IMR-90 (cell line): ENCODE measurements at regions not wholly inside any gene's neighbourhood (a gene's known extent, or its start where the extent isn't known, plus 50 kb on each side); places are given as distances from the start of the nearest gene placed in this dataset.

Experiments used
- ATAC-seq: fragments of 200-7000 bp; cut with Tn5 transposase; 2 replicates; pipeline ENCODE4 v1.9.1; 2020; ENCODE audit warnings: low read depth, mild to moderate bottlenecking, moderate library complexity
- BruUV-seq: library from RNA; stranded (reverse); fragments of 400-500 nt; replicated peaks from 2 replicates; lab custom pipeline; 2021; lab: Mats Ljungman, UMichigan
- CTCF ChIA-PET: fragments of 300-600 bp; formaldehyde crosslinking; extraction: SDS; loops from one replicate; lab custom pipeline; 2021; ENCODE audit warnings: antibody characterized with exemption; lab: Yijun Ruan, JAX
- POLR2A ChIA-PET: fragments of 300-600 bp; sonication (Branson Sonifier 250); formaldehyde crosslinking; loops from one replicate; lab custom pipeline; 2022; ENCODE audit warnings: antibody characterized with exemption; ENCODE audit not compliant: unreplicated experiment; lab: Charles Lee
- DNase-seq: peaks from one replicate; pipeline ENCODE4 v3.0.0; 2013
- H2AFZ ChIP-seq: replicated peaks from 2 replicates; pipeline ENCODE3; 2013; ENCODE audit warnings: low read length, mild to moderate bottlenecking; ENCODE audit not compliant: poor library complexity
- H2AK5ac ChIP-seq: 2 replicates; pipeline ENCODE4 v1.6.1; 2013; ENCODE audit warnings: low read depth, low read length, inconsistent platforms
- H2AK9ac ChIP-seq: replicated peaks from 2 replicates; pipeline ENCODE3; 2013; ENCODE audit warnings: mild to moderate bottlenecking, low read depth, low read length, moderate library complexity; ENCODE audit not compliant: poor library complexity
- H2BK120ac ChIP-seq: 2 replicates; pipeline ENCODE4 v1.6.1; 2013; ENCODE audit warnings: low read depth, low read length, inconsistent platforms
- H2BK15ac ChIP-seq: 3 replicates; pipeline ENCODE4 v1.6.1; 2013; ENCODE audit warnings: low read depth, low read length, inconsistent platforms
- H2BK20ac ChIP-seq: 2 replicates; pipeline ENCODE4 v1.6.1; 2013; ENCODE audit warnings: low read depth, mild to moderate bottlenecking, inconsistent platforms, low read length, moderate library complexity
- H2BK5ac ChIP-seq: 2 replicates; pipeline ENCODE4 v1.6.1; 2013; ENCODE audit warnings: mild to moderate bottlenecking, low read depth, low read length, inconsistent platforms; ENCODE audit not compliant: poor library complexity, severe bottlenecking
- H3K14ac ChIP-seq: replicated peaks from 2 replicates; pipeline ENCODE4 v1.6.1; 2013; ENCODE audit warnings: low read depth, low read length, inconsistent platforms
- H3K18ac ChIP-seq: 2 replicates; pipeline ENCODE4 v1.6.1; 2013; ENCODE audit warnings: low read depth, low read length, control low read depth
- H3K23ac ChIP-seq: 2 replicates; pipeline ENCODE4 v1.6.1; 2013; ENCODE audit warnings: low read depth, low read length, inconsistent platforms
- H3K27ac ChIP-seq: 2 replicates; pipeline ENCODE4 v1.5.1; 2013; ENCODE audit warnings: mild to moderate bottlenecking, control low read depth, low read length; ENCODE audit not compliant: insufficient read depth
- H3K27me3 ChIP-seq: 2 replicates; pipeline ENCODE4 v1.6.1; 2013; ENCODE audit warnings: low read length; ENCODE audit not compliant: control insufficient read depth, insufficient read depth
- H3K36me3 ChIP-seq: 2 replicates; pipeline ENCODE4 v1.6.1; 2013; ENCODE audit warnings: low read length, mixed read lengths; ENCODE audit not compliant: control insufficient read depth, insufficient read depth
- H3K4ac ChIP-seq: 2 replicates; pipeline ENCODE4 v1.6.1; 2013; ENCODE audit warnings: low read depth, low read length, inconsistent platforms
- H3K4me1 ChIP-seq: 2 replicates; pipeline ENCODE4 v1.6.1; 2013; ENCODE audit warnings: low read length, mixed read lengths; ENCODE audit not compliant: control insufficient read depth, insufficient read depth
- H3K4me2 ChIP-seq: 2 replicates; pipeline ENCODE4 v1.6.1; 2013; ENCODE audit warnings: low read depth, mild to moderate bottlenecking, control low read depth, low read length, moderate library complexity
- H3K4me3 ChIP-seq: 2 replicates; pipeline ENCODE4 v1.5.1; 2013; ENCODE audit warnings: low read depth, mild to moderate bottlenecking, control low read depth, low read length, moderate library complexity; ENCODE audit not compliant: insufficient read depth
- H3K56ac ChIP-seq: 2 replicates; pipeline ENCODE4 v1.6.1; 2013; ENCODE audit warnings: low read length, inconsistent platforms; ENCODE audit not compliant: insufficient read depth; ENCODE audit errors: extremely low read depth
- H3K79me1 ChIP-seq, 2 experiments: 2 replicates each; pipeline ENCODE4 v1.6.1; 2013; ENCODE audit warnings: low read length in 2 of 2, inconsistent platforms in 1 of 2, low read depth in 1 of 2
- H3K9ac ChIP-seq: 2 replicates; pipeline ENCODE4 v1.6.1; 2013; ENCODE audit warnings: low read depth, low read length, control low read depth
- H3K9me1 ChIP-seq: 2 replicates; pipeline ENCODE4 v1.6.1; 2013; ENCODE audit warnings: low read length, inconsistent platforms; ENCODE audit not compliant: insufficient read depth
- H3K9me3 ChIP-seq: 2 replicates; pipeline ENCODE4 v1.6.1; 2013; ENCODE audit warnings: low read length; ENCODE audit not compliant: control insufficient read depth, insufficient read depth
- H4K20me1 ChIP-seq: 2 replicates; pipeline ENCODE4 v1.6.1; 2013; ENCODE audit warnings: low read length, inconsistent platforms; ENCODE audit not compliant: insufficient read depth
- H4K5ac ChIP-seq: 2 replicates; pipeline ENCODE4 v1.6.1; 2013; ENCODE audit warnings: mild to moderate bottlenecking, low read depth, low read length, control low read depth
- H4K8ac ChIP-seq, 2 experiments: 2 replicates each; pipeline ENCODE4 v1.6.1; 2013; ENCODE audit warnings: low read depth in 2 of 2, low read length in 2 of 2, control low read depth in 1 of 2, inconsistent platforms in 1 of 2
- H4K91ac ChIP-seq: 2 replicates; pipeline ENCODE4 v1.6.1; 2013; ENCODE audit warnings: low read depth, low read length, inconsistent platforms; ENCODE audit not compliant: insufficient read depth
- CEBPB ChIP-seq: IDR thresholded peaks from 2 replicates; pipeline ENCODE4 v1.6.1; 2012; ENCODE audit warnings: low read depth, low read length, improper control_type of control experiment
- ELK1 ChIP-seq: fragments of 150-350 bp; IDR thresholded peaks from 2 replicates; pipeline ENCODE4 v1.6.1; 2016; ENCODE audit warnings: low read depth, mild to moderate bottlenecking, low read length, moderate library complexity, borderline replicate concordance
- FOS ChIP-seq: fragments of 150-350 bp; IDR thresholded peaks from 2 replicates; pipeline ENCODE4 v1.6.1; 2016; ENCODE audit warnings: low read depth, low read length
- MAZ ChIP-seq: IDR thresholded peaks from 2 replicates; pipeline ENCODE4 v1.6.1; 2012; ENCODE audit warnings: low read depth, mild to moderate bottlenecking, low read length, improper control_type of control experiment, moderate library complexity, borderline replicate concordance
- POLR2A ChIP-seq: IDR thresholded peaks from 2 replicates; pipeline ENCODE4 v1.6.1; 2012; ENCODE audit warnings: mild to moderate bottlenecking, low read depth, low read length
- RCOR1 ChIP-seq: IDR thresholded peaks from 2 replicates; pipeline ENCODE4 v1.6.1; 2012; ENCODE audit warnings: mild to moderate bottlenecking, low read length, improper control_type of control experiment; ENCODE audit not compliant: insufficient replicate concordance
- RFX5 ChIP-seq: IDR thresholded peaks from 2 replicates; pipeline ENCODE4 v1.8.0; 2012; ENCODE audit warnings: low read depth, mild to moderate bottlenecking, low read length, moderate library complexity
- SMC3 ChIP-seq: fragments of 150-350 bp; IDR thresholded peaks from 2 replicates; pipeline ENCODE4 v1.6.1; 2016; ENCODE audit warnings: low read depth, mild to moderate bottlenecking, antibody characterized with exemption, low read length, moderate library complexity
- WGBS, 2 experiments: methylation state at CpG; one replicate each; pipeline versions ENCODE4 v1.1.5 to v1.1.7; 2013; ENCODE audit warnings: missing lambda C conversion rate in 2 of 2; ENCODE audit not compliant: insufficient read length in 1 of 2; ENCODE audit errors: extremely low coverage in 2 of 2; 5-methylcytosine and 5-hydroxymethylcytosine counted together
- dilution Hi-C: fragments of 300-500 bp; cut with HindIII; formaldehyde crosslinking; loops from one replicate; pipeline ENCODE4 v1.14.3; 2018; ENCODE audit warnings: low sequenced_read_pairs; ENCODE audit not compliant: unreplicated experiment
- in situ Hi-C: fragments of 300-500 bp; cut with MboI; formaldehyde crosslinking; loops from 3 replicates; pipeline ENCODE4 v1.14.3; 2019; ENCODE audit warnings: low sequenced_read_pairs, inconsistent platforms, mixed read lengths
- intact Hi-C: fragments of 100-400 bp; cut with micrococcal nuclease; formaldehyde crosslinking; loops from 2 replicates; pipeline ENCODE4 v1.10.0; 2022
- TF ChIP-seq, protein P1 (sequence below): fragments of 150-350 bp; IDR thresholded peaks from 2 replicates; pipeline ENCODE4 v1.6.1; 2017; ENCODE audit warnings: mild to moderate bottlenecking, antibody characterized with exemption, low read length, low read depth
- TF ChIP-seq, protein P2 (sequence below): conservative IDR thresholded peaks from 2 replicates; pipeline ENCODE4 v1.5.1; 2012; ENCODE audit warnings: mild to moderate bottlenecking, low read depth, low read length, improper control_type of control experiment

DNA sequence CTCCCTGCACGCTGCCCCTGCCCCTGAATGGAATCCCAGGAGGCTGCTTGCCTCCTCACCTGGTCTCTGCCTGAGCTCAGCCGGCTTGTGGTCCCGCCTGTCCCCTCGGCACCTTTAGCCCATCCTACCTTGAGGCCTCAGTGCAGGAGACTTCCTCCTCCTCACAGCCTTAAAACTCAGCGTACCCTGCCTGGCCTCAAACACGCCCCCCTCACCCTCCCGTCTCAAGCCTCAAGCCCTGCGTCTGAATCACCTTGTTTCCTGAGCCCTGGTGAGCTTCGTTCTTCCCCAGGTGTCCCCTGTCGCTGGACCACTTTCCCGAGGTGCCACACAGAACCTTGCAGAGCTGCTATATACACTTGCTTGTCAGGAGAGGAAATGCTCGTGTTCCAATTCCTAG lies 110.2 kb upstream of the SPIN1 start:
- H3K4me3 ChIP-seq: no peak overlapping the region
- no peak for DNase-seq
- H3K23ac ChIP-seq: no peak overlapping the region
- H3K27me3 ChIP-seq: no peaks in the 10 kb centered on the region
- no peaks in the 10 kb centered on the region for H3K36me3 ChIP-seq
- H2BK120ac ChIP-seq: no peak overlapping the region
- H3K79me1 ChIP-seq: no peaks in the 10 kb centered on the region
- H2AK5ac ChIP-seq: peak overlapping the region; percentile 50; the same call in 1 of the 2 replicates
- no peak overlapping the region for H4K91ac ChIP-seq
- H3K4me2 ChIP-seq: no peak overlapping the region
- dilution Hi-C loops: no loop called here
- no peak overlapping the region for H3K56ac ChIP-seq
- H2BK15ac ChIP-seq: no peak overlapping the region
- H3K4me1 ChIP-seq: no peaks in the 10 kb centered on the region
- no peaks in the 10 kb centered on the region for H3K9me3 ChIP-seq
- no peak overlapping the region for H3K27ac ChIP-seq
- no peak overlapping the region for H2BK20ac ChIP-seq
- CTCF ChIA-PET: no interaction called here
- no peak overlapping the region for H4K5ac ChIP-seq
- TF ChIP-seq, protein P1, sequence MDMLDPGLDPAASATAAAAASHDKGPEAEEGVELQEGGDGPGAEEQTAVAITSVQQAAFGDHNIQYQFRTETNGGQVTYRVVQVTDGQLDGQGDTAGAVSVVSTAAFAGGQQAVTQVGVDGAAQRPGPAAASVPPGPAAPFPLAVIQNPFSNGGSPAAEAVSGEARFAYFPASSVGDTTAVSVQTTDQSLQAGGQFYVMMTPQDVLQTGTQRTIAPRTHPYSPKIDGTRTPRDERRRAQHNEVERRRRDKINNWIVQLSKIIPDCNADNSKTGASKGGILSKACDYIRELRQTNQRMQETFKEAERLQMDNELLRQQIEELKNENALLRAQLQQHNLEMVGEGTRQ: no peak
- no peak for TF ChIP-seq POLR2A
- no peak for TF ChIP-seq RFX5
- TF ChIP-seq SMC3: no peak
- no peak for TF ChIP-seq FOS
- no peak for TF ChIP-seq CEBPB
- no peak for TF ChIP-seq RCOR1
- no peak for TF ChIP-seq ELK1
- TF ChIP-seq MAZ: no peak
- TF ChIP-seq, protein P2, sequence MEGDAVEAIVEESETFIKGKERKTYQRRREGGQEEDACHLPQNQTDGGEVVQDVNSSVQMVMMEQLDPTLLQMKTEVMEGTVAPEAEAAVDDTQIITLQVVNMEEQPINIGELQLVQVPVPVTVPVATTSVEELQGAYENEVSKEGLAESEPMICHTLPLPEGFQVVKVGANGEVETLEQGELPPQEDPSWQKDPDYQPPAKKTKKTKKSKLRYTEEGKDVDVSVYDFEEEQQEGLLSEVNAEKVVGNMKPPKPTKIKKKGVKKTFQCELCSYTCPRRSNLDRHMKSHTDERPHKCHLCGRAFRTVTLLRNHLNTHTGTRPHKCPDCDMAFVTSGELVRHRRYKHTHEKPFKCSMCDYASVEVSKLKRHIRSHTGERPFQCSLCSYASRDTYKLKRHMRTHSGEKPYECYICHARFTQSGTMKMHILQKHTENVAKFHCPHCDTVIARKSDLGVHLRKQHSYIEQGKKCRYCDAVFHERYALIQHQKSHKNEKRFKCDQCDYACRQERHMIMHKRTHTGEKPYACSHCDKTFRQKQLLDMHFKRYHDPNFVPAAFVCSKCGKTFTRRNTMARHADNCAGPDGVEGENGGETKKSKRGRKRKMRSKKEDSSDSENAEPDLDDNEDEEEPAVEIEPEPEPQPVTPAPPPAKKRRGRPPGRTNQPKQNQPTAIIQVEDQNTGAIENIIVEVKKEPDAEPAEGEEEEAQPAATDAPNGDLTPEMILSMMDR: no peak
- no peaks in the 10 kb centered on the region for H3K9me1 ChIP-seq
- no TSS peak for BruUV-seq
- ATAC-seq: no peak
- POLR2A ChIA-PET: no interaction called here
- no peak overlapping the region for H3K4ac ChIP-seq
- peak overlapping the region; percentile 3 for H2AK9ac ChIP-seq
- in situ Hi-C loops: no loop called here
- no peak overlapping the region for H3K9ac ChIP-seq
- no peak overlapping the region for H3K18ac ChIP-seq
- peak overlapping the region; percentile 61 for H2AFZ ChIP-seq
- H2BK5ac ChIP-seq: no peak overlapping the region
- 70% methylated on average over 2 of the region's 12 CpGs; no CpG with 5 or more reads in 1 of the 2 experiments for WGBS, 2 experiments
- intact Hi-C loops: no loop called here
- H4K20me1 ChIP-seq: no peaks in the 10 kb centered on the region
- no peak overlapping the region for H3K14ac ChIP-seq
- H4K8ac ChIP-seq: no peak overlapping the region
